ENCODE measurements at regions not wholly inside any gene's neighbourhood (a gene's known extent, or its start where the extent isn't known, plus 50 kb on each side); places are given as distances from the start of the nearest gene placed in this dataset.

- peak; percentile 67 for TF ChIP-seq ZNF574 (CRISPR knock-in tag; IDR thresholded peaks at IDR 0.05)
- no peak for TF ChIP-seq ZNF672 (CRISPR knock-in tag; IDR thresholded peaks at IDR 0.05)
- no peak for TF ChIP-seq ATF2 (CRISPR knock-in tag; IDR thresholded peaks at IDR 0.05)
- TF ChIP-seq ZNF891 (CRISPR knock-in tag; IDR thresholded peaks at IDR 0.05) = peak; percentile 62; the same call in 1 of the 2 replicates
- TF ChIP-seq ZNF501 (CRISPR knock-in tag; IDR thresholded peaks at IDR 0.05) = peak; percentile 80
- TF ChIP-seq ZFAT (CRISPR knock-in tag; conservative IDR thresholded peaks at IDR 0.05) = no peak
- TF ChIP-seq, protein P1, sequence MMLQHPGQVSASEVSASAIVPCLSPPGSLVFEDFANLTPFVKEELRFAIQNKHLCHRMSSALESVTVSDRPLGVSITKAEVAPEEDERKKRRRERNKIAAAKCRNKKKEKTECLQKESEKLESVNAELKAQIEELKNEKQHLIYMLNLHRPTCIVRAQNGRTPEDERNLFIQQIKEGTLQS (CRISPR knock-in tag; IDR thresholded peaks at IDR 0.05) = peak; percentile 51
- TF ChIP-seq, protein P2, sequence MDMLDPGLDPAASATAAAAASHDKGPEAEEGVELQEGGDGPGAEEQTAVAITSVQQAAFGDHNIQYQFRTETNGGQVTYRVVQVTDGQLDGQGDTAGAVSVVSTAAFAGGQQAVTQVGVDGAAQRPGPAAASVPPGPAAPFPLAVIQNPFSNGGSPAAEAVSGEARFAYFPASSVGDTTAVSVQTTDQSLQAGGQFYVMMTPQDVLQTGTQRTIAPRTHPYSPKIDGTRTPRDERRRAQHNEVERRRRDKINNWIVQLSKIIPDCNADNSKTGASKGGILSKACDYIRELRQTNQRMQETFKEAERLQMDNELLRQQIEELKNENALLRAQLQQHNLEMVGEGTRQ (IDR thresholded peaks at IDR 0.05; ENCODE audit: low read depth, low read length) = peak; percentile 69
- TF ChIP-seq, protein P2 (CRISPR knock-in tag; IDR thresholded peaks at IDR 0.05; ENCODE audit: borderline replicate concordance) = peak; percentile 79; the same call in 1 of the 2 replicates
- TF ChIP-seq KDM5B (CRISPR knock-in tag; IDR thresholded peaks at IDR 0.05; ENCODE audit: borderline replicate concordance) = peak; percentile 73; the same call in 1 of the 2 replicates
- TF ChIP-seq YEATS4 (CRISPR knock-in tag; IDR thresholded peaks at IDR 0.05; ENCODE audit: borderline replicate concordance) = peak; percentile 90
- TF ChIP-seq, protein P3, sequence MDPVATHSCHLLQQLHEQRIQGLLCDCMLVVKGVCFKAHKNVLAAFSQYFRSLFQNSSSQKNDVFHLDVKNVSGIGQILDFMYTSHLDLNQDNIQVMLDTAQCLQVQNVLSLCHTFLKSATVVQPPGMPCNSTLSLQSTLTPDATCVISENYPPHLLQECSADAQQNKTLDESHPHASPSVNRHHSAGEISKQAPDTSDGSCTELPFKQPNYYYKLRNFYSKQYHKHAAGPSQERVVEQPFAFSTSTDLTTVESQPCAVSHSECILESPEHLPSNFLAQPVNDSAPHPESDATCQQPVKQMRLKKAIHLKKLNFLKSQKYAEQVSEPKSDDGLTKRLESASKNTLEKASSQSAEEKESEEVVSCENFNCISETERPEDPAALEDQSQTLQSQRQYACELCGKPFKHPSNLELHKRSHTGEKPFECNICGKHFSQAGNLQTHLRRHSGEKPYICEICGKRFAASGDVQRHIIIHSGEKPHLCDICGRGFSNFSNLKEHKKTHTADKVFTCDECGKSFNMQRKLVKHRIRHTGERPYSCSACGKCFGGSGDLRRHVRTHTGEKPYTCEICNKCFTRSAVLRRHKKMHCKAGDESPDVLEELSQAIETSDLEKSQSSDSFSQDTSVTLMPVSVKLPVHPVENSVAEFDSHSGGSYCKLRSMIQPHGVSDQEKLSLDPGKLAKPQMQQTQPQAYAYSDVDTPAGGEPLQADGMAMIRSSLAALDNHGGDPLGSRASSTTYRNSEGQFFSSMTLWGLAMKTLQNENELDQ (CRISPR knock-in tag; IDR thresholded peaks at IDR 0.05; ENCODE audit: borderline replicate concordance) = no peak
- TF ChIP-seq, protein P4, sequence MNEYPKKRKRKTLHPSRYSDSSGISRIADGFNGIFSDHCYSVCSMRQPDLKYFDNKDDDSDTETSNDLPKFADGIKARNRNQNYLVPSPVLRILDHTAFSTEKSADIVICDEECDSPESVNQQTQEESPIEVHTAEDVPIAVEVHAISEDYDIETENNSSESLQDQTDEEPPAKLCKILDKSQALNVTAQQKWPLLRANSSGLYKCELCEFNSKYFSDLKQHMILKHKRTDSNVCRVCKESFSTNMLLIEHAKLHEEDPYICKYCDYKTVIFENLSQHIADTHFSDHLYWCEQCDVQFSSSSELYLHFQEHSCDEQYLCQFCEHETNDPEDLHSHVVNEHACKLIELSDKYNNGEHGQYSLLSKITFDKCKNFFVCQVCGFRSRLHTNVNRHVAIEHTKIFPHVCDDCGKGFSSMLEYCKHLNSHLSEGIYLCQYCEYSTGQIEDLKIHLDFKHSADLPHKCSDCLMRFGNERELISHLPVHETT (CRISPR knock-in tag; conservative IDR thresholded peaks at IDR 0.05) = no peak
- TF ChIP-seq, protein P5, sequence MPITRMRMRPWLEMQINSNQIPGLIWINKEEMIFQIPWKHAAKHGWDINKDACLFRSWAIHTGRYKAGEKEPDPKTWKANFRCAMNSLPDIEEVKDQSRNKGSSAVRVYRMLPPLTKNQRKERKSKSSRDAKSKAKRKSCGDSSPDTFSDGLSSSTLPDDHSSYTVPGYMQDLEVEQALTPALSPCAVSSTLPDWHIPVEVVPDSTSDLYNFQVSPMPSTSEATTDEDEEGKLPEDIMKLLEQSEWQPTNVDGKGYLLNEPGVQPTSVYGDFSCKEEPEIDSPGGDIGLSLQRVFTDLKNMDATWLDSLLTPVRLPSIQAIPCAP (CRISPR knock-in tag; IDR thresholded peaks at IDR 0.05; ENCODE audit: low read depth) = no peak
- TF ChIP-seq SNAPC2 (CRISPR knock-in tag; IDR thresholded peaks at IDR 0.05) = peak; percentile 100
- TF ChIP-seq NR2F2 (IDR thresholded peaks at IDR 0.05; ENCODE audit: borderline replicate concordance, low read depth) = peak; percentile 27; the same call in 1 of the 2 replicates
Measured at GRCh38 chr7:148940702-148941597, 56.9 kb upstream of the EZH2 start (continued).
